PFSK-1 (cell line): ENCODE measurements at regions not wholly inside any gene's neighbourhood (a gene's known extent, or its start where the extent isn't known, plus 50 kb on each side); places are given as distances from the start of the nearest gene placed in this dataset.

Source experiments
- POLR2AphosphoS5 ChIP-seq: IDR thresholded peaks from 2 replicates; pipeline ENCODE4 v1.6.1; 2012; ENCODE audit warnings: low read depth, mild to moderate bottlenecking, control low read depth, low read length, moderate library complexity
- REST ChIP-seq, 2 experiments: IDR thresholded peaks; 2 replicates each; pipeline versions ENCODE4 v1.6.1 to v1.8.0; 2011 to 2012; ENCODE audit warnings: low read depth in 2 of 2, low read length in 2 of 2, control low read depth in 1 of 2, inconsistent platforms in 1 of 2, mild to moderate bottlenecking in 1 of 2, moderate library complexity in 1 of 2; ENCODE audit not compliant: insufficient read depth in 1 of 2
- SIN3A ChIP-seq: IDR thresholded peaks from 2 replicates; pipeline ENCODE4 v1.6.1; 2012; ENCODE audit warnings: mild to moderate bottlenecking, low read length, moderate library complexity, borderline replicate concordance; ENCODE audit not compliant: insufficient read depth
- TAF1 ChIP-seq: IDR thresholded peaks from 2 replicates; pipeline ENCODE4 v1.6.1; 2012; ENCODE audit warnings: low read length, control low read depth, borderline replicate concordance; ENCODE audit not compliant: insufficient read depth

GRCh38 chr11:39174965-39175364 is 2284.5 kb downstream of the LRRC4C start:
- TF ChIP-seq REST (IDR thresholded peaks at IDR 0.05; ENCODE audit: insufficient read depth in 1 of 2, low read depth in 2 of 2, low read length in 2 of 2) (no peak), POLR2AphosphoS5 (no peak), SIN3A (no peak), TAF1 (no peak)
